DOHH2 (cell line): ENCODE measurements at regions not wholly inside any gene's neighbourhood (a gene's known extent, or its start where the extent isn't known, plus 50 kb on each side); places are given as distances from the start of the nearest gene placed in this dataset.

Experiments
- CTCF ChIP-seq: fragments of 200-600 bp; sonication (generic); IDR thresholded peaks from one replicate; pipeline ENCODE4 v1.5.1; 2014; ENCODE audit warnings: antibody characterized with exemption, mild to moderate bottlenecking, low read depth, low read length; ENCODE audit not compliant: poor library complexity, severe bottlenecking
- EZH2phosphoT487 ChIP-seq: fragments of 200-600 bp; sonication (generic); IDR thresholded peaks from 2 replicates; pipeline ENCODE4 v1.6.1; 2017; ENCODE audit warnings: borderline replicate concordance, mild to moderate bottlenecking, antibody characterized with exemption, low read length, moderate library complexity, mixed read lengths

GRCh38 chr9:110049699-110050450, 158.1 kb downstream of the C9orf152 start:
- TF ChIP-seq CTCF (no peak), EZH2phosphoT487 (no peak)
